Stimulated activated CD4-positive, alpha-beta T cell treated with anti-CD3 and anti-CD28 coated beads, Interleukin-15, amount 100 ng/mL, for 48 hours (primary cell): ENCODE measurements at regions not wholly inside any gene's neighbourhood (a gene's known extent, or its start where the extent isn't known, plus 50 kb on each side); places are given as distances from the start of the nearest gene placed in this dataset.

Experiments
- DNase-seq, 2 donors: peaks; one replicate each; pipeline ENCODE4 v3.0.0-alpha.2; 2020; ENCODE audit warnings: low read depth in 2 of 2

GRCh38 chr12:20262119-20262518 is 106.2 kb upstream of the PDE3A start:
- DNase-seq: no peak

DNA sequence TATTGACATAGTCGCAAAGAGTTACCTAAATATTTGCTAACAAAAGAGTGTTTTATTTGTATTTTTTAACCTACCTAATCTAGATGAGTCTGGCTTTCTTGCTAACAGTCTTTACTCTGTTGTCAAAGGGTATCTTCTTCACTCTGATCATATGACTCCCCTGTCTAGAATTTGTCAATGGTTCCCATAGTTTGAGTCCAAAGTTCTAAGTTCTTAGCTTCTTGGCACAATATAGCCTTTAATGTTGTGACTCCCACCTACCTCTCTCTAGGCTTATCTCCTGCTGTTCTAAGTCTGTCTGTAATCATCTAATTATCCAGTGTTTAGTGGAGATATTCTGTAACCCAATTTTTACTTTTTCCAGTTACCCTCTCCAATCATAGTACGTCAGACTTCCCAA is 104.3 kb upstream of the PDE3A start:
- no peak for DNase-seq

- no peak for DNase-seq
Measured at GRCh38 chr12:20264608-20265114, 103.7 kb upstream of the PDE3A start.

GRCh38 chr12:20268121-20268732 is 100.1 kb upstream of the PDE3A start:
- no peak for DNase-seq

GRCh38 chr12:20268771-20269170 is 99.6 kb upstream of the PDE3A start:
- DNase-seq: no peak

DNA sequence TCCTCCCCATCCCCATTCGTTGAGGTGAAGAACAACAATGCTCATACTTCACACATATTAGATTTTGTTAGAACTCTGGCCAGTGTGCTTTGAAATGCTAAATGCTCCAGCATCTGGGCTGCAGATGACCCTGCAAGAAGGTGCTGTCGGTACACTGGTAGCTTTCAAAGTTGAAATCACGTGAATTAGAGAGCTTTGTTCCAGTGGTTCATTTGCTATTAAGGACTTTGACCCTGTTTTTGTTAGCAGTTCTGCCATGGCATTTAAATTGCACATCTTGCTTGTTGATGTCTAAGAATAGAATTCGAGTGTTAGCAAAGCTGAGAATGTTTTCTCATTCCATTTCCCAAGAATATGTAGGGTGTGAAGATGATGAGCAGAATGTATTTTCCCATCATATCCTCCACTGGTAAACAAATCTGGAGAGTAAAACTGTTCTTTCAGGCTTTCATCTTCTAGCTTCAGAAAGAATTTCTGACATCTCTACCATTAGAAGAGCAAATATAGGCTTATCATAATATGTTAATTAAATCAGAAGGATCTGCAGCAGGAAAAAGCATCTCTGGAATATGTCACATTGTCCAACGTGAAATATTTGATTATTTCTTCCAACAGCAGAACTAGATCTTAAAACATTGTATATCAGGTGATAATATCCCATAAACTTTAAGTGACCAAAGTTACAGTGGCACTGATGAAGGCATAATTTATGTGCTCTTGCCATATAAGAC is 98.8 kb upstream of the PDE3A start:
- no peak for DNase-seq

- no peak for DNase-seq
Measured at GRCh38 chr12:20270557-20270956, 97.8 kb upstream of the PDE3A start.

GRCh38 chr12:20272161-20272560 is 96.2 kb upstream of the PDE3A start:
- DNase-seq: no peak

DNA sequence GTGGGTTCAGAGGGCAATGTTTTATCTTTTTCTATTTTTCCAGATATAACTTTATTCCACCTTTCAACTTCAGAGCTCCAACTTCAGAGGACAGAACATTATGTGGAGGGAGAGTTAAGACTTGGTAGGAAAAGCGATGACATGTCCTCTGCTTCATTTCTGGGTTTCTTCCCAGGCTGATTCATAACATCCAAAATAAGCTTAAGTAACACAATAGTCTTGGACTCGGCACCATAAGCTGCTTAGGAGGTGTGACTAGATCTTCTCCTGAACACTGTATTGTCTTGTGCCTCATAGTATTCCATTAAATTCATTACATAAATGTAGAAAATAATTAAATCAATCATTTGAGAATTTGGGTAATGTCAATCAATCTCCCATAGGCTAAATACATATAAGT is 95.5 kb upstream of the PDE3A start:
- no peak for DNase-seq

- DNase-seq: no peak
Measured at GRCh38 chr12:20274008-20274407, 94.3 kb upstream of the PDE3A start.

DNA sequence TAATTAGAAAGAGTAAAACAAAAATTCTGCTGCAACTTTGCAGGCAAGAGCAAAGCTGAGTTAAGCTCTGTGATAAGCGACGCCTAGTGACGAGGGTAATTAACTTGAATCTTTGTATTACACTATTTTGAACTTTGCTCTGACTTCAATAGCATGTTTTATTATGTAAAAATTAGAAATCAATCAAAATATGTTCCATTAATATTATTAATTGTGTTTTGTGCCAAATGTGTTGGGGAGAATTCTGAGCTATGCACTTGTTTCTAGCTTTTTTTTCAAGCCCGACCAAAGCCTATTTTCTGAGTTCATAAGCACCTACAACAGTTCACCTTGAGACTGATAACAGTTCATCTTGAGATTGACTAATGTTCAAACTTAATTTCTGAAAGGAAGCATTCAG is 90.1 kb upstream of the PDE3A start:
- no peak for DNase-seq

GRCh38 chr12:20280515-20280914 is 87.8 kb upstream of the PDE3A start:
- no peak for DNase-seq

DNA sequence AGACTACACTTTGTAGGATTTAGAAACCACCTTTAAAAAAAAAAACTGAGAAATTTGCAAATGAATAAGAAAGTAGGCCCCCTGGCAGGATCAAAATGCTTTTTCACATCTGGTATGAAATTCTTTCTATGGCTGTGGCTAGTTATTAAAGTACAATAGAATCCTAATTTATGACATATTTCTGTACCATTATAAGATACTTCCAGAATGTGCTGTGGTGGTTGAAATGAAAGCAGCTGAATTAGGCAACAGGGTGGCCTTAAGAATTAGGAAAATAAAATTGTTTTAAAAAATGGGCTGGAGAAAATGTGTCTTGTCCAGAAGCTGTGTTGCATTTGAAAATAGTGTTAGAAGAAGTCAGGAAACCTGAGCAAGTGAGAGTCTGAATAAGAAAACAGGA is 85.9 kb upstream of the PDE3A start:
- DNase-seq: no peak

GRCh38 chr12:20283482-20283881 is 84.9 kb upstream of the PDE3A start:
- no peak for DNase-seq

- DNase-seq: no peak
Measured at GRCh38 chr12:20289520-20289919, 78.8 kb upstream of the PDE3A start.

DNA sequence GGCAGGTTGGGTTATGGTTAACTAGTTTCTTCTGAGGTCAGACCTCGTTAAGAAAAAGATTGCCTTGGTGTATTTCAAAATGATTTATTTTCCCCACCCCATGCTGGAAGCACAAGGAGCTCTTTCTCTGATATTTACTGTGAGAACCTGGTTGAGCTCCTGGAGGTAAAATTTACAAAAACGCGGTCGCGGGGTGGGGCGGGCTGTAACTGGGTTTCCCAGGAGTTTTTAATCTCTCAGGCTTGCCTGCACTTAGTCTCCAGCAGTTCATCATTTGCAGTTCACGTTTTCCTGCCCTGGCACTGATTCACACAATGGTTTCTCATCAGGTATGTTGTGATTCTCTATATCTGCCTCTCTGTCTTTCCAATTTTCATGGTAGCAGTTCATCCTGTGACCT is 67.9 kb upstream of the PDE3A start:
- DNase-seq: no peak

DNA sequence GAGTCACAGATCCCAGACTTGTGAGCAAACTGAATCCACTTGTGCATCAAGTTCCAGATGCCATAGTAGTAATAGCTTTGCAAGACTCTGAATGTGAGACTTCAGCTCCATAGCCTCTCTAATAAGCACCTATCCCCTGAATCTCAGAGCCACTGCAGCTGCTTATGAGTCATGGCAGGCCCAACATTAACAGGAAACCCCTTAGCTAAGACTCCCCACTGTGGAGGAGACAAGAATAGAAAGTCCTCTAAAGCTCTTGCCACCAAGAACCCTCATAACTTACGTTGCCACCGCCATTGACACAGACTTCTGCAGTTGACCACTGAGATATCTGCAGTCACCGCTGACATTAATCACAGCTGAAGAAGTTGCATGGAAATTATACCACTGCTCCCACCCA is 62.9 kb upstream of the PDE3A start:
- DNase-seq: no peak

DNA sequence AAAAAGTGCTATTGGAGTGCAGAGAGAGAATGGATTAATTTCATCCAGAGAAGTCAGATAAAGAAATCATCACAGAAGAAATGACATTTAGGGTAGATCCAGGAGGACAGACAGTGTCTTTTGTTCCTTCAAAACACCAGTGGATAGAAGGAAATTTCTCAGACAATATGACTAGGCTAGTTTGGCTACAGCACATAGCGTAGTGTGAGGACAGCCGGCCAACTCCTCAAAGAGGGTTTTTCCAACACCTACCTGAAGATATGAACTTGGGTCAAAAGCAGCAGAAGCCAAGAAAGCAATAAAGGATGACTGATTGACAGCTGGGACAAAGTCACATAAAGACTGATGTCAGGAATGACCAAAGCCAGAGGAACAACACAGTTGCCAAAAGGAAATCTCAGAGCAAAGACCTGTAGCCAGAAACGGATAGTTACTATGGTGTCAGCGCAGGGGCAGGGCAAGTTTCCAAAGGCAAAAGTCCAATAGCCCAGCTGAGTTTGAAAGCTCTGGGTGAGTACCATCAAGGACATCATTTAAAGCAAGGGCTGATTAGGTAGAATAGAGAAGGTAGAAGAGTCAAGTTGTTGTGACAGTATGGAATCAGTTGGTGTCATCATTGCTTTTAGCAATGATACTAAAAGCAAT is 58.7 kb upstream of the PDE3A start:
- DNase-seq: no peak

- no peak for DNase-seq
Measured at GRCh38 chr12:20314328-20314727, 54.0 kb upstream of the PDE3A start.

- DNase-seq: no peak
Measured at GRCh38 chr12:20317554-20317953, 50.8 kb upstream of the PDE3A start.
